NCI-H146 treated with DMSO at 0.1 percent for 48 hours (cell line): ENCODE measurements at regions not wholly inside any gene's neighbourhood (a gene's known extent, or its start where the extent isn't known, plus 50 kb on each side); places are given as distances from the start of the nearest gene placed in this dataset.
"Not testable (repeated sequence)": the region's sequence is repeated elsewhere in the genome, so short reads cannot be mapped to it uniquely, and the experiment has no call there.

Experiments used
- DNase-seq: peaks from one replicate; lab custom pipeline; 2025; ENCODE audit not compliant: unreplicated experiment; lab: John Stamatoyannopoulos, UW

DNA sequence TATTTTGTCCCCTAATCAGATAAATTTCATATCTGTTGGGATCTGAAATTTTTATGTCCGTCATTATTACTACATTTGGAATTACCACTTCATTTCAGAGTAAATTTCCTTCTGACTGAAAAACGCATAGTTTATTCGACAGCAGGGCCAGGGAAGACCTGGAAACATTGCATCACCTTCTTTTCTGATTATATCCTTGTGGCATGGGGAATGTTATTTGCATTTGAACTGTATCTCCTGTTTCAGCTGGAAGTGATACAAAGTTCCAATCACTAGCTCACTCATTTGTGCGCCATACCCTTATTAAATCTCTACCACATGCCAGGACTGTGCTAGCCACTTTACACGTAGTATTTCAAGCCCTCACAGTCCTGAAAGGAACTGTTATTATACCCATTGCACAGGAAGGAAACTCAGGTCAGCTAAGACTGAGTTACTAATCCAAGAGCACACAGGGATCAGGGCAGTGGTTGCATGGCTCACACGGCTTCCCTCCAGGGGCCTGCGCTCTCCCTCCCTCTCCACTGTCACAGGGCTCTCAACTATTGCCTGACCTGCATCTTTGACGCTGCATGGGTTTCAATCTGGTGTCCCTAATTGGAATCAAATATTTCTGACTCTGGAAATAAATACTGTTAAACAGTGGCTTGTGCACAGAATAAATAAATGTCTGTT, 84.4 kb upstream of the NANOS1 start:
- no peak for DNase-seq

DNA sequence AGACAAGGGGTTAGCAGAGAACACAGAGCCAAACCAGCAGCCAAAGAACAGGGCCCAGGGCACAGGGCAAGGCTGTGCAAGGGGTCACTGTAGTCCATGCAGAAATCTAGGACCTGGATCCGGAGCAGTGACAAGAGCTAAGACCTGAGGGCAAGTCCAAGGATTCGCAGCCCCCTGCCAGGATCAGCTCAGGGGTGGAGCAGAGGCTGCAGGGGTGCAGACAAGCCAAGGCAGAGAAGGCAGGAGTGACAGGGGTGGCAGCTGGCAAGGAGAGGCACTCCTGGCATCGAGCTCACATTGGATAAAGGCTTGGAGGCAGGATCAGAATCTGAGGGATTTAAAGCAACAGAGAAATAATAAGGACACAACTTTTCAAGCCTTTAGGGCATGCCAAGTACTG, 80.7 kb upstream of the NANOS1 start:
- DNase-seq = no peak

DNA sequence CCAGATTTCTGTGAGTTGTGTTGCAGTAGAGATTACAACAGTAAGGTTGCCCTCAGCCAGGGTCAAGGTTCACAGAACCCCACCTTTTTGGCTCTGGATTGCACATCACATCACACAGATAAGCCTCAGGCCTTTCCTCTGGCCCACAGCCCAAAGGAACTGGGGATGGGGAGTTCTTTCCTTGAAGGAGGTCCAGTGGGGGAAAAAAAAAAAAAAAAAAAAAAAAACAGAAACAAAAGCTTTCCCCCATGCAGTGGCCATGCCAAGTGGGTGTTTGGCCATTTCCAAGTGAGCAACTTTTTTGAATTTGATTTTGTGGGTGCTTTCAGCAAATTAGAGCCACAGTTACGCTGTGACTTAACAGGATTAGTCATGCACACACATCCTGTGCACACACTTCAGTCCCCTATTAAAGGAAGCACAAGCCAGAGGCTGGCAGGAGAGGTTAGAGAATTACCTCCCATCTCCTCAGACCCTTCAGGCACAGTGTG, 79.3 kb upstream of the NANOS1 start:
- DNase-seq = no peak

DNA sequence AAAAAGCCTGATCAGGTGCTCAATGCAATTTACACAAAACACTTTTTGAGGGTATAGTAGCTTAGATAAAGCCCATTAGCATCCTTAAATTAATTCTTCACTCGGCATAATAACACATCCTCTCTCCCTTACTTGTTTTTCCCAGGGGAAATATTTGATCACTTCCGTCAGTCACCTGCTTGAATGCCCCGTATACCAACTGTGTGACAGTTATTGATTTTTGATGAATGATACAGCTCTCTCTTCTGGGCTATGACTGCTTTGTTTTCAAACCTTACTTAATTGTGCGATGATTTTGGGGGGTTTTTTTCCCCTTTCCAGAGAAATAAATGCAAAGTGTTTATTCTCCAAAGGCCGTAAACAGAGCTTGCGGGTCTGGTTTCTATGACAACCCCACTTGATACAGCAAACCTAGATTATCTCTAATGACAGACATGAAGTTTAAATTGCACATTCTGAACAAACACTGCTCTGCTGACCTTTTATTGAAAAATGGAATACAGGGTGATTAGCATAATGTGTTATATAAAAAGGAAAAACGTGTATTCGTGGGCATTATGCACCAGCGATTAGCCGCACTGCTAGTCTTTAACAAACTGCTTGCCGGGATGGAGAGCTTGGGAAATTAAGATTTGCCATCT, 78.4 kb upstream of the NANOS1 start:
- peak; percentile 71 for DNase-seq

DNA sequence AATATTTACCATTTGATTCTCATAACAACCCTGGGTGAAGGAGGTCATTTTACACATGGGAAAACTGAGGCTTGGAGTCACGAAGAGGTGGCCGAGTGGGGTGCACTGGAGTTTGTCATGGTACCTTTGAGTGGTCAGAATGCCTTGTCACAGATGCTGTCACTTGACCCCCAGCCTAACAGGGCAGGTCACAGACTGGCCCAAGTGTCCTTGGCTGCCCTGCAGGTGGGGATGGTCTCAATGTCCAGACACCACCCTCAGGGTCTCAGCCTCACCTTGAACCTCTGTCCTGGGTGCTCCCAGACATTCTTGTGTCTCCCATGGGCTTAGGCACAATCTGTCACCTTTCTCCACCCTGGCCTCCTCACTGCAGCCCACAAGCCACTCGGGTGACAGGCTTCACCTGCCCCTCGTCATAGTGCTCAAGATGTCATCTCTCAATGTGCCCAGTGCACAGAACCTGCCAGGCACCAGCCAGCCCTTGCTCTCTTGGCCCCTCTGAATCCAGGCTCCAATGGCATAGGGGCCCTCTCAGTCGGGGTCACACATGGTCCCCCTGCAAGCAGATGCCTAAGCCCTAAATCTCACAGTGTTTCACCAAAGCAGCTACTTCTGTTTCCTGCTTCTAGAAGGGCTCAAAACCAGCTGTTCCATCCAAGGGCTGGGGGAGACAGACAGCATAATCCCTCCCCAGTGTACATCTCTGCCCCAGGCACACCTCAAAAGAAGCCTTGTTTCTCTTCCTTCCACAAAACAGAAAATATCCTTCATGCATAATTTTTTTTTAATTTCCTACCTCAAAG, 76.8 kb upstream of the NANOS1 start:
- no peak for DNase-seq

DNA sequence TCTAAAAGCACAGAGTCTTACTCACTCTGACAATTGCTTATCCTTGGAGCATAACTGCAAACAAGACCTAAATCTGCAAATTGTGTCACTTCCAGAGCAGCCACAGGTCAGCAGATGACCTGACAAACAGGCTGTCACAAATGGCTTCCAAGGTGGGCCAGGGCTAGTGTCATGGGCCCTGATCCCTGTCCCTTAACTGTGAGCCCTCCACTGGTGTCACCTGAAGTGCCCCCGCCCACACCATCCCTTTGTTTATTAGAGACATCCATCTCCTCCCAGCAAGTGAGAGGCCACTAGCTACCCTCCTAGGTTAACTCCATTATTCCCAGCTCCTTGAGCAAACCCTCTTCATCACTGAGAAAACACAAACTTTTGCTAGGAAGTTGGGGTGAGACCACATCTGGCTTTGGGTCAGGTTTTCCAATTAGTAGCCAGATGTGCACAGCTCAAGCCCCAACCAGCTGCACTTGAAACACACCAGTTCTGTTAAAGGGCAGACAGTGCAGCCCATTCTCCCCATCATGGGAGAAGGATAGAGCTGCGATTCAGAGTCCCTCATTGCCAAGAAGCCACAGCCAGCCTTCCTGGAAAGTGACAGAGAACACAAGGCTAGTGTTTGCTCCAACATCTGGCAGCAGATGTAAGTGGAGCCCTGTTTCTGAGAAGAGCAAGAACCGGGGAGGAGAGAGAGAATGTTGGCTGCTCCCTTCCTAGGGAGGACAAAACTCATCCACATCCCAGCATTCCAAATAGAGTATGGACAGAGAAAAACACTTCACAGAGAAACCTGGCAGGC, 75.7 kb upstream of the NANOS1 start:
- DNase-seq = no peak

DNA sequence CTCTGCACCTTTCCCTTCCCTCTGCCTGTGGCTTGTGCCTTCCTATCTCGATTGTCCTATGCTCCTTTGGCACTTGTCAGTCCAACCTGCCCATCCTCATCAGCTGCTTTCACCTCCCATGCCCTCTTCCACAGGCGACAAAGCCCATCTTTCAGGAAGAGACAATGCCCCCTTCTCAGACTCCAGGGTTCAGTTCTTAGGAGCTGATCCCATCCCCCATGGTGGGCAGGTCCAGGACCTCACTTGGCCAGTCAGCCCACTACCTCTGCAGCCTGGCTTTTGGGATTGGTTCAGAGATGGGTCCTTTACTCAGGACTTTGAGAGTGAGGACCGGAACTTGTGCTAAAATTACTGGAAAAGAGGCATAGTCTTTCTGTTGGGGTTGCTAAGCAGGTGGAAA, 74.0 kb upstream of the NANOS1 start:
- DNase-seq = no peak

DNA sequence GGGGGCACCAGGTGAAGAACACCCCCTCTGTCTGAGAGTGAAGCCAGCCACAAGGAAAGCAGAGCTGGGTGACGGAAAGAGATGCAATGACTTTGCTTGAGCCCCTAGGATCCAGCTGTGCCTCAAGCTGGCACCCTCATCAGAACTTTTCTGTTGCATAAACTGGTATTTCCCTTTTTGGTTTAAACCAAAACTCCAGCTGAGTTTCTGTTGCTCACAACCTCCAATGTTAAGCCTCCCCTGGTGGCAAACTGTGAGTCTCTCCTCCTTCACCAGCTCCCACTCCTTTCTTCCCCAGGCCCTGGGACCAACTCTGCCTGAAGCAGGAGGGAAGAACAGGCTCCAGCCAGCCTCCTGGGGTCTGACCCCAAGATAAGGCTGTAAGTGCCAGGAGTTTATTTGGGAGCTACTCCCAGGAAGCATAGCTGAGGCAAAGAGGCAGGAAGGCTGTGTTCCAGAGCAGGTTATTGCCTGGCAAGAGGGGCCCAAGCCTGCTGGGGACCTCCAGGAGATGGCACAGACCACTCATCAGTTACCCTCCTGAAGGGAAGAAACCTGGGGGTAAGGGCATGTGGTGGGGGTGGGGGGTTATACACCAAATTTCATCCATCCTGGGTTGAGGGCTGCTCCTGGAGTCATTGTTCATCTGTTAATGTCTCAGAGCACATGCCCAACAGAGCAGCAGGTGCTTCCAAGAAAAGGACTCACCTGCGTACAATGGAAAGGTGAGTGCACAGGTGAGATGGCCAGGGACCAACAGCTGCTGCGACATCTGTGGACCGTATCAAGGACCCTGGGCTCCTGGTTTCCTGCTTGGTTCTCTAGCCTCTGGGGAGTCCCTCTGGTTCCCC, 73.3 kb upstream of the NANOS1 start:
- peak; percentile 26 for DNase-seq

DNA sequence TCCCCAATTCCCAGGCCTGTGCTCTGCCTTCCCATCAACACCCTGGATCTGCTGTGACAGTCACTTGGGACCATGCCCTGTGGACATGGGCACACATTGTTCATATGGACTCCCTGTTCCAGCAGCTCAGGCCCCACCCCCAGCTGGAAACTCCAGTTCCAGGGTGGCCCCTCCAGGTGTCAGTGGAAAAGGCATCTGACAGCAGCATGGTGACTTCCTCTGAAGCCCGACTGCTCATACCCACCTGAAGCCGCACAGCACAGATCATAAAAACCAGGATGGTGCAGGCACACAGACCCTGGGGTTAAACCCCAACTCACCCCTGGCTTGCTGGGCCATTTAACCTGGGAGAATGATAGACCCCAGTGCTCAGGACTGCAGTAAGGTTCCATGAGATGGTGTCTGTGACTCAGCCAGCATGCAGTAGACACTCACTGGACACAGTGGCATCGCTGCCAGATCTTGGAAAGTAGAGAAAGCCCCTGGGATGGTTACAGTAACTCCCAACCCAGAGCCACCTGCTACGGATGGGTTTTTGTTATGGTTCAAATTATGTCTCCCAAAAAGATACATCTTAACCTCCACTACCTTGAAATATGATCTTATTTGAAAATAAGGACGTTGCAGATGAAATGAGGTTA, 72.6 kb upstream of the NANOS1 start:
- DNase-seq = no peak

DNA sequence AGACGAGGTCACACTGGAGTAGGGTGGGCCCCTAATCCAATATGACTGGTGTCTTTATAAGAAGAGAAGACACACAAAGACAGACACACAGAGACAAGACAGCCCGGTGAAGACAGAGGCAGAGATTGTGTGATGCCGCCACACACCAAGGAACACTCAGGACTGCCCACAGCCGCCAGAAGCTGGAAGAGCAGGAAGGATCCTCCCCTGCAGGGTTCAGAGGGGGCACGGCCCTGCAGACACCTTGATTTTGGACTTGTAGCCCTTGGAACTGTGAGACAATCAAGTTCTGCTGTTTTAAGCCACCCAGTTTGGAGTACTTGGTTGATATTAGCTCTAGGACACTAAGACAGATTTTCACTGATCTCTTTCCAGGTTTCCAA, 72.1 kb upstream of the NANOS1 start:
- no peak for DNase-seq

DNA sequence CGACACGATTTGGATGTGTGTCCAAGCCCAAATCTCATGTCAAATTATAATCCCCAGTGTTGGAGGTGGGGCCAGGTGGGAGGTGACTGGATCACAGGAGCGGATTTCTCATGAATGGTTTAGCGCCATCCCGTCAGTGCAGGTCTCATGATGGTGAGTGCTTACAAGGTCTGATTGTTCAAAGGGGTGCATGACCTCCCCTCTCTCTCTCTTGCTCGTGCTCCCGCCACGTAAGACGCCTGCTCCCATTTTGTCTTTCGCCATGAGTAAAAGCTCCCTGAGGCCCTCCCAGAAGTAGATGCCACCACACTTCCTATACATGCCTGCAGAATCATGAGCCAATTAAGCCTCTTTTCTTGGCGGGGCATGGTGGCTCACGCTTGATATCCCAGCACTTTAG, 71.5 kb upstream of the NANOS1 start:
- DNase-seq = no peak

DNA sequence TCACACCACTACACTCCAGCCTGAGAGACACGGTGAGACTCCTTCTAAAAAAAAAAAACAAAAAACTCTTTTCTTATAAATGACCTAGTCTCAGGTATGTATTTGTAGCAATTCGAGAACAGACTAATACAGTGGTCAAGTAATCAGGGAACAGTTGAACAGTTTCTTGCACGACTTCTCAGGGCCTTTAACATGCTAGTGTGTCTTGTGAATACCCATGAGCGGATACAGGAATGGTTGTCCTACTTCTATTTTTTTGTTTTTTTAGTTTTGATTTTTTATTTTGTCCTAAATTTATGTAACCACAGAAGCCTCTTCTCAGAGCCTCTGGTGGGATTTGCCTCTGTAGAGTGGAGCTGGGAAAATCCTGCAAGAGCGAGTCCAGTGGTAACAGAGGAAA, 71.0 kb upstream of the NANOS1 start:
- DNase-seq = no peak

DNA sequence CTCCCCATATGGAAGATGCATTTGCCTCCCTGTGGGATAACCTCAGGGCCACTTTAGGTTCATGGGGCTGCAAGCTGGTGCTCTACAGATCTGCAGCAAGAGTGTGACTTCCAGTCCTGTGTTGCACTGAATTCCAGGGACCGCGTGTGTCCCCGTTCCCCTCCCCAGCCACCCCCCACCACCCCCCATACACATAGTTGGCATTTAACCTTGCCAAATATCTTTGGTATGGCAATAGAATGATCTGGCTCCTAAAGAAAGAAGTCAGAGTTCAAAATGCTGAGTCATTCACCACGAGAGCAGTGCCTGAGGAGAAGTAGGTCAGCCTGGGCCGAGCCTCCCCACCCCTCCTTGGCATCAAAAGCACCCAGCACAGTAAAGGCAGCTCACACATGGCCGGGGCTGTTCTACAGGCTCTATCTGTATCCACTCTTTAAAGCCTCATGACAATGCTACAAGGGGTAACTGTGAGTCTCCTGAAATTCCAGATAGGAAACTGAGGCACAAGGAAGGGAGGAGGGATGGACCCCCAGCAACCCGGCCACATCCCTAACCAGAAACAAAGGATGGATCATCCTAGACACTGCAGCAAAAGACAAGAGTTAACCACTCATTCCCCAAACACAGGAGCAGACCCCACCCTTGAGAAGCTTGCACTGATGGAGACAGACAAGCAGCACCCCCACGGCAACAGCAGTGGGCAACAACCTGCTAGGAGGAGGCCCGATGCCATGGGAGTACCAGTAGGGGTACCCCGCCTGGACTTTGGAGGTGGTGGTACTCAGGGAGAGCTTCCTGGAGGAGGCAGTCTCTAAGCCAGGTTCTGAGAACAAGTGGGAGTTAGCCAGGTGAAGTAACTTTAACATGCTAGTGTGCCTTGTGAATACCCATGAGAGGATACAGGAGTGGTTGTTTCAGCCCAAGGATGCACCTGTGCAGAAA, 70.3 kb upstream of the NANOS1 start:
- DNase-seq = no peak

DNA sequence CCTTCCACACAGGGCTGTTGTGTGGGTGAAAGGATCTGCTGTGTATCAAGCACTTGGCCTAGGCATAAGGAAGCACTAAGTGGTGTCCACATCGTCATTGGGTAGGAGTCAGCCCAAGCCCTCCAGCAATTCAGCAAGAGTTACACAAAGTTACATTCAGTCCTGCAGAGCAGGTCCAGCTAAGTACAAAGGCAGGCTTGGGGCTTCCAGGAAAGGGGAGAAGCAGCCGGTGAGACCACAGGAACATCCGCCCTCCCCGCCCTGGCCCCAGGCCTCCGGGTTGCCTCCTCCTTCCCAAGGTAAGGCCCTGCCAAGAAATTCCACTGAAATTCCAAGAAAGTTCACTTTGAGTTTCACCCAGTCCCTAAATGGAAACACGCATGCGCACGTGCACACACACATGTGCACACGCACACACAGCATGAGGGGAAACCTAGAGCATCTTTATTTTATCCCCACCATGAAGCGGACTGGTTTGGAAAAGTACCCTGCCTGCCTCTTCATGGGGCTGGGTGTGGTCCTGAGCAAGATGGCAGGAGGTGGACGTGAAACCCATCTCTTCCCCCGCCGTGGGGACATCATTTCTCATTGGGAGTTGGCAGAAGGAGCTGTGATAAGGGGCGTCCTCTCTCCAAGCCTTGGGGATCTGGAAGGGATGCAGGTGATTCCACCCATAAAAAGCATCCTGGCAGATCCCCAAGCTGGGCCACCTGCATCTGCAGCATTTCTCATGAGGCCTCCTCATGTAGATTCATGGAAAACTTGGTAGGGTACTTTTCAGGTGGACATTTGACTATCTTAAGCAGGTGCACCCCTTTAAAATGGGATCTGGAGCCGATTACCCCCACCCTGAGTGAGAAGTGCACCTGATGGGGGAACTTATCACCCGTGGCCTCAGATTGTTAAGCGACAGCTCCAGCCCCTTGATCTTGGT, 69.1 kb upstream of the NANOS1 start:
- DNase-seq = no peak

DNA sequence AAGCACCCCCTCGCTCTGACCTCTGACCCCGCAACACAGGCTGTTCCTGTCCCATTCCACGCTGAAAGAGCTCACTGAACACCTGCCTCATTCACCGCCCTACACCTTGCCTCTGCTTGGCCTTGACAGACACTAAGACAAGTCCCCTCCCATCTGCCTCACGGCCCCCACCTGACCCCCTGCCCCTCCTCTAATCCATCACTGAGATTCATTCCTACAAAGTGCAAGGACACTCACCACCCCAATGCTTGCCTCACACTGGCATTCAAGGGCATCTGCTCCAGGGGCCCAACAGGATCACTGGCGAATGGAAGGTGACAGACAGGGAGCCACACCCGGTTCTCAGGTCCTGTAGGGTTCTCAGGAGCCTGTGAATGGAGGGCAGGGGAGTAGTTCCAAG, 68.1 kb upstream of the NANOS1 start:
- DNase-seq = no peak

DNA sequence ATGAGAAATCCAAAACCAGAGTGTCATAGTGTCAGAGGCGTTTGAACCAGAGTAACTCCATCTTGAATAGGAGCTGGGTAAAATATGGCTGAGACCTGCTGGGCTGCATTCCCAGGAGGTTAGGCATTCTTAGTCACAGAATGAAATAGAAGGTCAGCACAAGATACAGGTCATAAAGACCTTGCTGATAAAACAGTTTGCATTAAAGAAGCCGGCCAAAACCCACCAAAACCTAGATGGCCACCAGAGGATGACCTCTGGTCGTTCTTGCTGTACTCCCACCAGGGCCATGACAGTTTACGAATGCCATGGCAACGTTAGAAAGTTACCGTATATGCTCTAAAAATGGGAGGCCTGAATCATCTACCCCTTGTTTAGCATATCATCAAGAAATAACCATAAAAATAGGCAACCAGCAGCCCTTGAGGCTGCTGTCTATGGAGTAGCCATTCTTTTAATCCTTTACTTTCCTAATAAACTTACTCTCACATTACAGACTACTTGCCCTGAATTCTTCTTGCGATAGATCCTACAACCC, 67.1 kb upstream of the NANOS1 start:
- DNase-seq = not testable (repeated sequence)

DNA sequence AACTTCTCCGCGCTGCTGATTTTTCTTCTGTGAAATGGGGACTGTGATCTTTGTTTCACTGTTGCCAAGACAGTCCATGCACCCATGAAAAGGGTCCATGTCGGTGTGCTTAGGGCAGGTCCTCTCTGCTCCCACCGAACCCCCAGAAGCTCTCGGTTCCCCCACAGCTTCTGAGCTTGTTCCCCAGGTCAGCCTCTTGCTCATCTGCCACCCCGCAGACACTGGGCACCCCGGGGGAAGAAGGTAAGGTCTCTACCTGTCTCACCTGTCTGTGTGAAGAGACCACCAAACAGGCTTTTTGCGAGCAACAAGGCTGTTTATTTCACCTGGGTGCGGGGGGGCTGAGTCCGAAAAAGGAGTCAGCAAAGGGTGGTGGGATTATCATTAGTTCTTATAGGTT, 66.2 kb upstream of the NANOS1 start:
- DNase-seq = no peak
